ENCODE measurements at regions not wholly inside any gene's neighbourhood (a gene's known extent, or its start where the extent isn't known, plus 50 kb on each side); places are given as distances from the start of the nearest gene placed in this dataset.

GRCh38 chr6:81166770-81167169, 585.7 kb downstream of the TENT5A start:
- peak; percentile 30 to 33 for DNase-seq (ENCODE audit: low read depth in 2 of 2)
- no peak overlapping the region for H3K4me3 ChIP-seq (replicated peaks in 1 of 2; ENCODE audit: low read depth in 2 of 2, low read length in 2 of 2)
- no peak for TF ChIP-seq CTCF (IDR thresholded peaks at IDR 0.05; ENCODE audit: low read depth, low read length)

DNA sequence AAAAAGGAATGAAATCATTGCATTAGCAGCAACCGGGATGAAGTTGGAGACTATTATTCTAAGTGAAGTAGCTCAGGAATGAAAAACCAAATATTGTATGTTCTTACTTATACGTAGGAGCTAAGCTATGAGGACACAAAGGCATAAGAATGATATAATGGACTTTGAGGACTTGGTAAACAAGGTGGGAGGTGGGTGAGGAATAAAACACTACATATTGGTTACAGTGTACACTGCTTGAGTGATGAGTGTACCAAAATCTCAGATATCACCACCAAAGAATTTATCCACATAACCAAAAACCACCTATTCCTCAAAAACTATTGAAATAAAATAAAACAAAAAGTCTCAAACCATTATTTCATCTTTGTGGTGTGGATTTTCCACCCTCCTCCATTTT, 593.5 kb downstream of the TENT5A start:
- no peak for TF ChIP-seq CTCF (IDR thresholded peaks at IDR 0.05; ENCODE audit: low read depth, low read length)
- DNase-seq (ENCODE audit: low read depth in 2 of 2), result no peak
- no peak overlapping the region for H3K4me3 ChIP-seq (replicated peaks in 1 of 2; ENCODE audit: low read depth in 2 of 2, low read length in 2 of 2)

- H3K4me3 ChIP-seq (replicated peaks in 1 of 2; ENCODE audit: low read depth in 2 of 2, low read length in 2 of 2), result no peak overlapping the region
- no peak for TF ChIP-seq CTCF (IDR thresholded peaks at IDR 0.05; ENCODE audit: low read depth, low read length)
- DNase-seq (ENCODE audit: low read depth in 2 of 2), result no peak
Observed at GRCh38 chr6:81148751-81149150, 603.7 kb downstream of the TENT5A start.

GRCh38 chr6:81145506-81145905, 607.0 kb downstream of the TENT5A start:
- no peak for TF ChIP-seq CTCF (IDR thresholded peaks at IDR 0.05; ENCODE audit: low read depth, low read length)
- no peak for DNase-seq (ENCODE audit: low read depth in 2 of 2)
- no peak overlapping the region for H3K4me3 ChIP-seq (replicated peaks in 1 of 2; ENCODE audit: low read depth in 2 of 2, low read length in 2 of 2)

DNA sequence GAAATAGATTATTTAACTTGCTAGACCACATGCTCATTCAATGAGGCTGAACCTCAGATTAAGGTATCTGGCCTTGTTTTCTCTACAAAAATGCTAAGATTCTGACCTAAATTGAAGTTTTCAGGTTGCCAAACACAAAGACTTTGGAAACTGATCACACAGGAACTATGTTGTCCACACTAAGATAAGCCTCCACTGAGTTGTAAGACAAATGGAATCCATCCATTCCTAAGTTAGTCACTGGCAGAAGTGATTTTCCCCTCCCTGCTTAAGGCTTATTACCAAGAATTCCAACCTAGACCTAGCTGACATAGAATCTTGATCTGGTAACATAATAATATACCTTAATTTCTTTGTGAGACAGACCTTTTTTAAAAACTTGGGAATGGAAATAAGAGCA, 608.1 kb downstream of the TENT5A start:
- no peak for DNase-seq (ENCODE audit: low read depth in 2 of 2)
- no peak for TF ChIP-seq CTCF (IDR thresholded peaks at IDR 0.05; ENCODE audit: low read depth, low read length)
- H3K4me3 ChIP-seq (replicated peaks in 1 of 2; ENCODE audit: low read depth in 2 of 2, low read length in 2 of 2), result no peak overlapping the region

DNA sequence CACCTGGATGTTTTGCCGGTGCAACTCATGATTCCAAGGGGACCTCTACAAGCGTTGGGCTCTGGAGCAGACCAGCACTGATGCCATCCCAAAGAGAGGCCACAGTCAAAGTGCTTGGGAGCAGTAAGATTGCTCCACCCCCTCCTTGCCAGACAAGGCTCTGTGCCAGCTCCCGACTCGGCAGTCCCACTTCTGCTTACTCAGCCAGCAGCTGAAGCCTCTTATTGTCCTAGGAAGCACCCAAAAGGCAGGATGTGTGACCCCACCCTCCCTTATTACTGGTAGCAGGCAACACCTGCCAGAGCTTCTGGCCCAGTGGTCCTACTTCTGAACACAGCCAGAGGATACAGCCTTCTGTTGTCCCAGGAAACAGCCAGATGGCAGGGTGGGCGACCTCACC, 614.2 kb downstream of the TENT5A start:
- no peak for TF ChIP-seq CTCF (IDR thresholded peaks at IDR 0.05; ENCODE audit: low read depth, low read length)
- no peak for DNase-seq (ENCODE audit: low read depth in 2 of 2)
- H3K4me3 ChIP-seq (replicated peaks in 1 of 2; ENCODE audit: low read depth in 2 of 2, low read length in 2 of 2), result no peak overlapping the region

DNA sequence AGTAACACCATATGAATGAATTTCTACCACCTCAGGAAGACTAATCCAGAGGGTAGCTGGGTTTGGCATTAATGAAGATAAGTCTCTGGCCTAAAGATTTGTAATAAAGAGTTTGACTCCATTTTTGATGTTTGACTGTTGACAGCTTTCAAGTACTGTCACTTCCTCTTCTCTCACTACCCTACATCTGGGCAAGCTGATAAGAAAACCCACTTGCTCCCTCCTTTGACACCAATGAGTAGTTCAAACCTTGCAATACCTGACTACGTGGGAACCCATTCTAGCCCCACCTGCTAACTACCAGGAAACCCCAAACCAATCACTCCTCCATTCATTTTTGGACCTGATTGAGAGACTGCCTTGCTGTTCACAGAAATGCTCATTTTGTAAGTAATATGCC, 621.5 kb downstream of the TENT5A start:
- TF ChIP-seq CTCF (IDR thresholded peaks at IDR 0.05; ENCODE audit: low read depth, low read length), result no peak
- no peak overlapping the region for H3K4me3 ChIP-seq (replicated peaks in 1 of 2; ENCODE audit: low read depth in 2 of 2, low read length in 2 of 2)
- no peak for DNase-seq (ENCODE audit: low read depth in 2 of 2)

All from cardiac fibroblast (primary cell).